ENCODE measurements at regions not wholly inside any gene's neighbourhood (a gene's known extent, or its start where the extent isn't known, plus 50 kb on each side); places are given as distances from the start of the nearest gene placed in this dataset.

- TF ChIP-seq, protein P1, sequence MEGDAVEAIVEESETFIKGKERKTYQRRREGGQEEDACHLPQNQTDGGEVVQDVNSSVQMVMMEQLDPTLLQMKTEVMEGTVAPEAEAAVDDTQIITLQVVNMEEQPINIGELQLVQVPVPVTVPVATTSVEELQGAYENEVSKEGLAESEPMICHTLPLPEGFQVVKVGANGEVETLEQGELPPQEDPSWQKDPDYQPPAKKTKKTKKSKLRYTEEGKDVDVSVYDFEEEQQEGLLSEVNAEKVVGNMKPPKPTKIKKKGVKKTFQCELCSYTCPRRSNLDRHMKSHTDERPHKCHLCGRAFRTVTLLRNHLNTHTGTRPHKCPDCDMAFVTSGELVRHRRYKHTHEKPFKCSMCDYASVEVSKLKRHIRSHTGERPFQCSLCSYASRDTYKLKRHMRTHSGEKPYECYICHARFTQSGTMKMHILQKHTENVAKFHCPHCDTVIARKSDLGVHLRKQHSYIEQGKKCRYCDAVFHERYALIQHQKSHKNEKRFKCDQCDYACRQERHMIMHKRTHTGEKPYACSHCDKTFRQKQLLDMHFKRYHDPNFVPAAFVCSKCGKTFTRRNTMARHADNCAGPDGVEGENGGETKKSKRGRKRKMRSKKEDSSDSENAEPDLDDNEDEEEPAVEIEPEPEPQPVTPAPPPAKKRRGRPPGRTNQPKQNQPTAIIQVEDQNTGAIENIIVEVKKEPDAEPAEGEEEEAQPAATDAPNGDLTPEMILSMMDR (IDR thresholded peaks at IDR 0.05), result no peak
- TF ChIP-seq POLR2A (IDR thresholded peaks at IDR 0.05), result no peak
Measured at GRCh38 chr1:87563211-87563610, 234.5 kb downstream of the LMO4 start.

Data from lower leg skin (tissue), 3 donors.